SIG-M5 treated with dmso at 0.1 percent for 504 hours (cell line): ENCODE measurements at regions not wholly inside any gene's neighbourhood (a gene's known extent, or its start where the extent isn't known, plus 50 kb on each side); places are given as distances from the start of the nearest gene placed in this dataset.
"Not testable (repeated sequence)": the region's sequence is repeated elsewhere in the genome, so short reads cannot be mapped to it uniquely, and the experiment has no call there.

ENCODE experiments used
- DNase-seq: peaks from one replicate; lab custom pipeline; 2025; ENCODE audit not compliant: unreplicated experiment; lab: John Stamatoyannopoulos, UW

DNA sequence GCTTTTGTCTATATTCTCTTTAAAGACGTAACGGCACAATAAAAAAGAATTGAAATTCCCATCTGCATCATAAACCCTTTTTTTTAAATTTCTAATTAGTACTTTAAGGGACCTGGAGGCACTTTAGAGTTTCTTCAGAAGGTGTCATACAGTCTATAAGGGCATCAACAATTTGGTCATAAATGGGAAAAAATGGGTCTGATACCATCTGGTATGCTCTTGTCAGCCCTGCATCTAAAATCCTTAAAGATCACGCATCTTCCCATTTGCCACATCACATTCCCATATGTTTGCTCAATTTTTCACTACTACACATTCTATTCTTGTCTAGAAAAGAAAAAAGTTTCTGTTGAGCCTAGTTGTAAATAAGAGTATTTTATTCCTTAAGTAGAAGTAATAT is 53.8 kb downstream of the COX7C start:
- no peak for DNase-seq

DNA sequence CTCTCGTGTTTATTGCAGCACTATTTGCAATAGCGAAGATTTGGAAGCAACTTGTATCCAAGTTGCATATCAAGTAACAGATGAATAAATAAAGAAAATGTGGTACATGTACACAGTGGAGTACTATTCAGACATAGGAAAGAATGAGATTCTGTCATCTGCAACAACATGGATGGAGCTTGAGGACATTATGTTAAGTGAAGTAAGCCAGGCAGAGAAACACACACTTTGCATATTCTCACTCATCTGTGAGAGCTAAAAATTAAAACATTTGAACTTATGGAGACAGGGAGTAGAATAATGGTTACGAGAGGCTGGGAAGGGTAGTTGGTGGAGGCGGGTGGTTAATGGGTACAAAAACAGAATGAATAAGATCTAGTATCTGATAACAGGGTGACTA is 56.3 kb downstream of the COX7C start:
- no peak for DNase-seq

DNA sequence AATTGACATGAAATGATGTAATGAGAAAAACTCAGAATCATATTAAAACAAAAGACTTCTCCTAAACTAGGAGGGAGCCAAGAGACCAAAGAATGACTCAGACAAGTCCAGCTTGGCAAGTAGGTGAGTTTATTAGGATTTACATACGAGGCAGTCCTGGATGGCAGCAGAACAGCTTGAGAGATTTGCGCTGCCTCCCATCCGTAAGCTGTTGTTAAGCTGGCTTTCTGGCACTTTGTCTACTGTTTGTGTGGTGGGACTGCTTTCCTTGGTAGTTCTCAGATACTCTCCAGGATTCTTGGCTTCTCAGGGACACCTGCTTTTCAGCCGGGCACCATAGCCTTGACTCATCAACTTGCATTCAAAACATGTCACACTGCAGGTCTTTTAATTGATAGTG is 57.6 kb downstream of the COX7C start:
- DNase-seq: no peak

DNA sequence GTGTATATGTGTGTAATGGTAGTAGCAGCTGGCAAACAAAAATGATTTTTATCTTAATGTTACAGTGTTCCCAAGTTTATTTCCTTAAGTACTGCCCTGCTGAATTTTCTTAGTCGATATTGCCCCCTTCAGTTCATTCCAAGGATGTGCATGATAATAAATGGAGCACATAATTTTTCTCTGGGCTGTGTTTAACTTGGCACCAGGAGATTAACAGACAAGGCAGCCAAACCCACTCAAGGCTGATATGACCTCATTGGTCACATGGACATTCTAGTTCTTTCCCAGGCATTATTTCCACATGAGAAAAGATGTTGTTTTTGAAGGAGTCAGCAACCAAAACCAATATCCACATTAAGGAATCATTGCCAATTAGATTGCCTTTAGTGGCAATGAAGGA is 61.8 kb downstream of the COX7C start:
- DNase-seq: peak; percentile 63

DNA sequence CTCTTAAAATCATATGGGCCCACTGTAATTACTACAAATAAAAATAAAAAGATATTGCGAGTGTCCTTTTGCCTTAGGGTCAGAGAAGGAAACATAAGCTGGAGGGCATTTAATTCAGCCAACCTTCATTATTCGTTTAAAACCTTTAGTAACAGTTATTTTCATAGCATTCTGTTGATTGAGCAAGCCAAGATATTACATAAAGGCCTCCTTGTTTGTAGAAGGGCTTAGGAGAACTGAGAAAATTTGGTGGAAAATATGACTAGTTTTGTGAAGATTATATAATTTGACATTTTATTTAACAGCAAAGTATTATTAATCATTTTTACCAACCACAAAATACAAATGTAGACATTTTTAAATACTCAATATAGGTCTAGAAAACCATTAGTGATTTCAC is 62.2 kb downstream of the COX7C start:
- no peak for DNase-seq

DNA sequence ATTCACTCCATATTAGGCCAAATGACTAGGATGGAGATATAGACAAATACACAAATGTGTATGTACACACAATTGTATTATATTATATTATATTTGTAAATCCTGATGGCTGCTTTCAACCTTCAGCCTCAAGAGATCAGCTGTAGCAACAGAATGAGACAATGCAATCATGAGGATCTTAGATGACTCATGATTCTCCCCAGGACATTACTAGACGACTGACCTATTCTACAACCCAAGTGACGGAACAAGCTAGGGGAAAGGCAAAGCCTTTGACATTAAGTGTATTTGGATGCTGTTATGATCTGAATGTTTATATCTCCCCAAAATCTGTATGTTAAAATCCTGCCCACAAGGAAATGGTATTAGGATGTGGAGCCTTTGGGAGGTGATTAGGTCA is 66.5 kb downstream of the COX7C start:
- DNase-seq: no peak

DNA sequence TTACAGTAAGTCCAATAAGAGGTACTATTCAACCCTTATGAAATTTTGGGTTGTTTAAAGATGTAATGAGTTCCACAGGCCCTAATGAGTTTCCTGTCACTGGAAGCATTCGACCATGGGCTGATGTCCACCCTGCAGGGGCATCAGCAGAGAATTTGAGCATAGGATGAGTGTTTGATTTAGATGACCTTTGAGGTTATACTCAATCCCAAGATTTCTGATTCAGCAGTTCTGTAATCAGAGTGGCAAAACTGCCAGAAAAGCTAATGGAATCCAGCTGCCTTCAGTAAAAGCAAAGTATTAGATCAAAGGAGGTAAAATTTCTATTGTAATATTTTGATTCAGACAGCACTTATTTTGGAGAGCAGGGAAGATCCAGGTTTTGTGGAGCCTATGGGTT is 68.3 kb downstream of the COX7C start:
- no peak for DNase-seq

DNA sequence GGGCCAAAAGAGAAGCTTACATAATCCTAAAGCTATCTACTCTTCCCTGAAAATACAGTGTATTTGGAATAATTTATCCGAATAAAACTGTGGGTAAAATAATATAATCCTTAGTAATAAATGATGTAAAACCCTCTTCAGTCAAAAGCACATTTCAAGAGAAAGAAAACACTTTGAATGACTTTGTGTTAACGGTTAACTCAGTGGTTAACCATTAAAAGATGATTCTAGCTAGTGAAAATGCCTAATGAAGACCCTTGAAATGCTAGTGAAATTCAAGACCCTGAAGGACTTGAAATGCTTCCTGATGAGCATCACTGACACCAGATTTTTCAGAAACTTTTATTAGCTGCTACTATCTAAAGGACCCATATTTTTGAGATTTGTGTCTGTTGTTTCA is 70.7 kb downstream of the COX7C start:
- no peak for DNase-seq

DNA sequence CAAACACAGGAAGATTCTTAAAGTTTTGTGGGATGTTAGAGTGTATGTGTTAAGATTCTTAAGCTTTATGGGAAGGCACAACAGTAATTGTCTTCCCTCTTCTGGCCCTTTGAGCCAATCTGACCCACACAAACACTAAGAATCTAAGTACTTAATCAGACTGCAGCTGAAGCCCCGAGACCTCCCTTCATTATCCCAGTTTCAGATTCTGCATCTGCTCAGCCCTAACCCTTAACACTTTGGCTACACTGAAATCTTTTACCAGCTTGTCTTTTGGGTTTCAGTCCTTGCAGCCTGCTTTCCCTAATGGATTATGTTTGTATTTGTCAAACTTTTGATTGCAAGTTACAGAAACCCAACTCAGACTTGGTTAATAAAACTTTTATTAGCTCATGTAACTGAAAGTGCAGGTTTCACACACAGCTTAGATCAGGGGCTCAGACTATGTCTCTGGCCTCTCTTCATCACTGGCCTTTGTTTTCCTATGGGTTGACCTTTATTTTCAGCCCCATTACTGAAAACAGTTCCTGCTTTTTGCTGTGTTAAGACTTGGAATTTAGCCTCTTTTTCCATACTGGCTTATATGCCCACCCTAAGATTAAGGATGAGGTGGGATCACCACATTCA is 71.5 kb downstream of the COX7C start:
- DNase-seq: no peak

DNA sequence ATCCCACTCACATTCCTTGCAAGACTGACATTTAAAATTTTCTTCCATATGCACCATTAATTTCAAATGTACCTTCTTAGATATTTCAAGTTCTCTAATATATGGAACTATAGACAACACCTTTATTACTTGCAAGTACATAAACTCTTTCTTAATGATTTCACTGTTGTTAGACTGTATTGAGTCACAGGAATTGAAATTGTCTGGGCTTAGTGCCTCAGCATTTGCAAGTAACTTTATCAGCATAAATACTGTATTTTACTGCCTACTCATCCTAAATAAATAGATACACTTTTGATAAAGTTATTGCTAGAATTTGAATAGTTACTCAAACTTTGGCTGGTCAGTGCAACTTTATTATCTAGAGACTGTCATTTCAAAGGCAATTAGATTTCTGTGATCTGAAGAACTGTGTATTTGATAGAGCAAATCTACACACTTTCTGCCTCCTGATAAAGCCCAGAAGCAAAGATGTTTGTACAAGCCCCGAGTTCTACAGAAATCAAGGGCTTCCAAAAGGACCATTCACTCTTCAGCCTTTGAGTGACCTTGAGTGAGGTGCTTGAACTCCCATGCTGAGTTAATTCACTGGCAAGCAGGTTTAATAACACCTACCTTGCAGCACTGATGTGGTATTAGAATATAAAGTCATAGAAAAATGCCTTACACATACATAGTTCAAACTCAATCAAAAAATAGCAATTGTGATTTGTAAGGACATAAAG is 91.6 kb downstream of the COX7C start:
- DNase-seq: no peak

DNA sequence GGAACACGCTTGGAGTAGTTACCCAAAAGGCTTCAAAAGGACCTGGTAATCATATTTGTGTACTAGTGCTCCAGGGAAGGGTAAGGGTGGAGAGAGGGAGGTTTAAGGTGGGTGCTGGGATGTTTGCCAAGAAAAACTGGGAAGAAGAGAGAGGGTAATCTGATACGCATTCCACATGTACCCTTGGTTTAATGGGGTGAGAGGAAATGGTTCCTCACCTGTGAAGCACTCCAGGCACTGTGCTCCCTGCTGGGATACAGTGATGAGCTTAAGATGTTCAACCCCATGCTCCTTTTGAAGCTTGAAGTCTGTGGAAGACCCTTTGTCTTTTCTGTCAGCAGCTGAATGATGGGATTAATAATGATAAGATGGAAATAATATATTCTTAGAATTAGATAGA is 98.4 kb downstream of the COX7C start:
- no peak for DNase-seq

DNA sequence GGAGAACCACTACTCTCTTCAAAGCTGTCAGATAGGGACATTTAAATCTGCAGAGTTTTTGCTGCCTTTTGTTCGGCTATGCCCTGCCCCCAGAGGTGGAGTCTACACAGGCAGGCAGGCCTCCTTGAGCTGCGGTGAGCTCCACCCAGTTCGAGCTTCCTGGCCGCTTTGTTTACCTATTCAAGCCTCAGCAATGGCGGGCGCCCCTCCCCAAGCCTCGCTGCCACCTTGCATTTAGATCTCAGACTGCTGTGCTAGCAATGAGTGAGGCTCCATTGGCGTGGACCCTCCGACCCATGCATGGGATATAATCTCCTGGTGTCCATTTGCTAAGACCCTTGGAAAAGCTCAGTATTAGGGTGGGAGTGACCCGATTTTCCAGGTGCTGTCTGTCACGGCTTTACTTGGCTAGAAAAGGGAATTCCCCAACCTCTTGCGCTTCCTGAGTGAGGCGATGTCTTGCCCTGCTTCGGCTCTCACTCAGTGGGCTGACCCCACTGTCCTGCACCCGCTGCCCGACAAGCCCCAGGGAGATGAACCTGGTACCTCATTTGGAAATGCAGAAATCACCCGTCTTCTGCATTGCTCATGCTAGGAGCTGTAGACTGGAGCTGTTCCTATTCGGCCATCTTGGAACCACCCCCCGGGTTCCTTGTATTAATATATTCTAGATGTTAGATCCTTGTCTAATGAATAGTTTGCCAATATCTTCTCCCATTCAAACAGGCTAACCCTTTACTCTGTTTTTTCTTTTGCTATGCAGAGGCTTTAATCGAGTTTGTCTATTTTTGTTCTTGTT is 113.8 kb downstream of the COX7C start:
- DNase-seq: not testable (repeated sequence)

DNA sequence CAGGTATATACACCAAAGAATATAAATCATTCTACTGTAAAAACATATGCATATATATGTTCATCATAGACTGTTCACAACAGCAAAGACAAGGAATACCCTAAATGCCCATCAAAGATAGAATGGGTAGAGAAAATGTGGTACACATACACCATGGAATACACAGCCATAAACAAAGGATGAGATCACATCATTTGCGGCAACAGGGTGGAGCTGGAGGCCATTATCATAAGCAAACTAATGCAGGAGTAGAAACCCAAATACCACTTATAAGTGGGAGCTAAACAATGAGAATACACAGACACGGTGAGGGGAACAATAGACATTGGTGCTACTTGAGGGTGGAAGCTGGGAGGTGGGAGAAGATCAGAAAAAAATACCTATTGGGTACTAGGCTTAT is 117.6 kb downstream of the COX7C start:
- no peak for DNase-seq

DNA sequence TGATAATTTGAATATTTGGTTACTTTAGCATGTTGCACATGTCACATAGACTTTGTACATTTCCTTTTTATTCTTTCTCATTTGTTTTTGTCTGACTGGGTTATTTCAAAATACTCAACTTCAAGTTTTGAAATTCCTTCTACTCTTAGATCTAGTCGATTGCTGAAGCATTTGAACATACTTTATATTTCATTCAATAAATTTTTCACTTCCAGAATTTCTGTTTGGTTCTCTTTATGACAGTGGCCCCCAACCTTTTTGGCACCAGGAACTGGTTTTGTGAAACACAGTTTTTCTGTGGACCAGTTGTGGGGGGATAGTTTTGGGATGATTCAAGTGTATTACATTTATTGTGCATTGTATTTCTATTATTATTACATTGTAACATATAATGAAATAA is 119.8 kb downstream of the COX7C start:
- no peak for DNase-seq

DNA sequence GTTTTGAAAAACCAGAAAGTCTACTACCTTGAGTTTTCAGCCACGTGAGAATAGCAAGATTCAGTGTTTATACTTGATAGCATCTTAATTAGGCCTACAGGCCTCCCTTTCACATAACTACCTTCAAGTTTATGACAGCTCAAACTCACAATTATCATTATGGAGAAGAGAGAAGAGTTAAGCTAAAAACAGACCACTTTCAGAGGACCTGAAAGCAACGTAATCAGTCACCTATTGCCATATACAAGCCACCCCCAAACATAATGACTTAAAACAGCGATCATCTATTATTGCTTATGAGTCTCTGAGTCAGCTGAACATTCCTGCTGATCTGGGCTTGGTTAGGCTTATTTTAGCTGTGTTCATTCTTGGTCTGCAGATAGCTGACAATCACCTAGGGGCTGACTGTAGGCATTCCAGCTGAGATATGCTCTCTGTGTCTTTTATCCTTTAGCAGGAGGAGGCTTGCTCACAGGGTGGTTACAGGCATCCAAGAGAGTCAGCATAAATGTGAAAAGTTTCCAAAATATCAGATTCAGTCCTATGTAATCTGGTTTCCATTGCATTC is 130.9 kb downstream of the COX7C start:
- DNase-seq: no peak

DNA sequence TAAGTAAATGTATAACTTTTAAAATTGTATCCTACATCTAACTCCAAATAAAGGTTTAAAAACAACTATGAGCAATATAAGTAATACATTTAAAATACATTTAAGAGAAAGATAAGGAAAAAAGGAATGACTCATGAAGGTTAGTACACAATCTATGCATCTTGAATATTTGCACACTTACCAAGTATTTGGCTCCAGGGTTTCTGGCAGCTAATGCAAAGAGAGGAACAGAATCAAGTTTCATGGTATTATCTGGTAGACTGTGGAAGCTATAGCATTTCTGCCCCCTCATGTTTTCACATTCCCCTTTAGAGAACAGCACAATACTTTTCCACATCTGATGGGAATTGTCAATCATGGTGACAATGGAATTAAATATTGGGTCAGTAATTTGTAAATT is 132.1 kb downstream of the COX7C start:
- no peak for DNase-seq

DNA sequence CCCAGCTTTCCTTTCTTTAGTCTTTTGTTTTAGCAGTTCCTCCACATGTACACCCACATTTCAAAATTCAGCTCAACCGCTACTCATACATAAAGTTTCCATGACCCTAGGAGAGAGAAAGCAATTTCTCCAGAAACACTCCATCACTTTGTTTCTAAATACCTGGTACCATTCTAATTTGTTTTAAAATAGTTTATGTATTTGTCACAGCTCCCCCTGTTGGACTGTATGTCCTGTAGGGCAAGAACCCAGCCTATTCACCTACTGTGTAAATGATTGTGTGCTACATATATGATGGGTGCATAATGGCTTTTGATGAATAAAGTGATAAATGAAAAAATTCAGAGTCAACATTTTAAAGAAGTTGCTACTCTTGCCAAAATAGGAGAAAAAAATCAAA is 139.1 kb downstream of the COX7C start:
- DNase-seq: no peak

DNA sequence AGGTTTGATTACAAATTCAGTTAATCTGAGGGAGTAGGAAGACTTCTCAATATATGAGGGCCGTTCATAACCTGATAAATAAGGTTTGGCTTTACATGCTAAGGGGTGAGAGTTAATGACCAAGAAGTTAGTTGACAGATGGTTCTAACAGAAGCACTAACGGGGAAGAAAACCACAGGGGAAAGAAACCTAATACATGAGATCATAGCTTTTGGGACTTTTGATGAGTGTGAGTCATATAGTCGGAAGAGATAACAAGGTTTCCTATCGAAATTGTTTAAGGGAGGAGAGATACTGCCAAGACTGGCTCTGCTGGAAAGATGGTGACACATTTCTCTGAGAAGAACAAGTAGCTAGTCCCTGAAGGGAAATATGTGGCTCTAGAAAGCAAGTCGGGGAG is 140.1 kb downstream of the COX7C start:
- no peak for DNase-seq

DNA sequence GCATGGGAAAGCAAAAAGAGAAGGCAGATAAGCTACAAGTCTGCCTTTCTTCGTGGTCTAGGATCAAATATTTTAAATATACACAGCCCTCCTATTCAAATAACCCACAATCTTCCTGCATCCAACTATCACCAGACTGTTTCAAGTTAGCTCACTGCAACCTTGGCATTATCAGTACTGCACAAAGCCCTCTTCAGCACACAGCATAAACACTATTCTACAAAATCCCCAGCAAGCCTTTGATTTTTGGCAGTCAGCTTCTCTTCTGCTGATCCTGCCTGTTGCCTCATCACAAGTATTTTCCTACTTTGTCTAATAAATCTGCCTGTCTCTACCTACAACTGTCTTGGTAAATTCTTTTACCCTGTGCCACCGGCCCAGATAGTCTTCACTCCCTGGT is 142.9 kb downstream of the COX7C start:
- no peak for DNase-seq

DNA sequence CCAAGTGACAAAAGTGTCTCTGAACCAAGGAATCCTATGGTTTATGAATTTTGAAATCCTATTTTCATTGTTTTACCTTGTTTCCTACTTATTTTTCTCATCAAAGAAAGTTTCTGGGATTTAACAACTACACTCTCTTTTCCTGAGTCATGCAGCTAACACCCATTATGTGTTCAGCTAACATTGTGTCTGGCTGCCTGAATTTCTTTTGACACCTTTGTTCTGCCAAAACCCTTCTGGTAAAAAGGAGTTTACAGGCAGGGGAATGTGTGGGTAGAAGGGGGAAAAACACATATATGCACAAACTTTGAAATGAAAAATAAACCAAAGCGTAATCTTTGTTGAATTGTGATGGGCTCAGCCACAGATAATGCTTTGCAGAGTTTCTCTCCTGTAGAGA is 146.2 kb downstream of the COX7C start:
- no peak for DNase-seq

DNA sequence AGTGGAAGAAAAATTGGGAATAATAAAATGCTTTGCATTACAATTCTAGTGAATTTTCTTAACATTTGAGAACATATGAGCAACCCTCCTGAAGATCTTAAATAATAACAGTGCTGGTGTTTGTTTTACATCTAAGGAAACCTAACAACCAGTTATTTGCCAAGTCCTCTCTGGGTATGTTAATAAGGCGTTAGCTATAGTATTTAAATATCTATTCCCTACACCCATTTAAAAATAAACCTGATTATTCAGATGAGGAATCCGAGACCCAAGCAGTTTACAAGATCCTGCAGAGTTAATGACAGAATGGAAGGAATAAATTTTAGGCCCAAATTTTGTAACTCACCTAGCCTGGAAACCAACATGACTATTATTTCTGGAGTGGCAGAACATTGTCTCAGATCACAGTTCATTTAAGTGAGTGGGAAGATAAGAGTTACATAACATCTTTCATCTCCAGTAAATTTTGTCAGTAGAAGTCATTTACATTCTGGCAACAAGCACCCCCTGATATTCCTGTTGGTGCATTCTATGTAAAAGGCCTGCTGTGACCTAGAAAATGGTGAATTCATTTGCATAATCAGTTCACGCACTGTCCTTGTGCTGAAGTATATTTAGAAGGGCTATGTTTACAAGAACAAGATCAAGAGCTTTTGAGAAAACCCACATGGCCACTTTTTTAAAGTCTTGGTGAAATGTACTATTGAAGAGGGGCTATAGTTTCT is 148.2 kb downstream of the COX7C start:
- DNase-seq: no peak
